ENCODE measurements at regions not wholly inside any gene's neighbourhood (a gene's known extent, or its start where the extent isn't known, plus 50 kb on each side); places are given as distances from the start of the nearest gene placed in this dataset.
"Not testable (repeated sequence)": the region's sequence is repeated elsewhere in the genome, so short reads cannot be mapped to it uniquely, and the experiment has no call there.

GRCh38 chr9:94183240-94183999 lies 75.7 kb upstream of the ZNF169 start:
- FAIRE-seq (no peak), DNase-seq (ENCODE audit: extremely low spot score, insufficient read length, low read depth) (no peak)

GRCh38 chr9:94188246-94188645 lies 70.9 kb upstream of the ZNF169 start:
- DNase-seq (ENCODE audit: extremely low spot score, insufficient read length, low read depth) = no peak

GRCh38 chr9:94191706-94192105 lies 67.4 kb upstream of the ZNF169 start:
- not testable (repeated sequence) for DNase-seq (ENCODE audit: extremely low spot score, insufficient read length, low read depth); FAIRE-seq

More at GRCh38 chr9:94188246-94188645, 70.9 kb upstream of the ZNF169 start:
- no peak for FAIRE-seq

GRCh38 chr9:94198414-94198813 lies 60.7 kb upstream of the ZNF169 start:
- no peak for FAIRE-seq
- no peak for DNase-seq (ENCODE audit: extremely low spot score, insufficient read length, low read depth)

- DNase-seq (ENCODE audit: extremely low spot score, insufficient read length, low read depth) (no peak), FAIRE-seq (no peak)
Measured at GRCh38 chr9:94199776-94200175, 59.3 kb upstream of the ZNF169 start.

GRCh38 chr9:94204174-94204573 lies 54.9 kb upstream of the ZNF169 start:
- DNase-seq (ENCODE audit: extremely low spot score, insufficient read length, low read depth) = no peak
- no peak for FAIRE-seq

- FAIRE-seq (no peak), DNase-seq (ENCODE audit: extremely low spot score, insufficient read length, low read depth) (no peak)
Measured at GRCh38 chr9:94207781-94208180, 51.3 kb upstream of the ZNF169 start.
